Effector memory CD4-positive, alpha-beta T cell (primary cell): ENCODE measurements at regions not wholly inside any gene's neighbourhood (a gene's known extent, or its start where the extent isn't known, plus 50 kb on each side); places are given as distances from the start of the nearest gene placed in this dataset.
"Not testable (repeated sequence)": the region's sequence is repeated elsewhere in the genome, so short reads cannot be mapped to it uniquely, and the experiment has no call there.

Experiments used
- DNase-seq, 3 donors: peaks; one replicate each; pipeline ENCODE4 v3.0.0-alpha.2; 2020
- H3K27ac ChIP-seq: 2 replicates; pipeline ENCODE4 v1.7.0; 2013; ENCODE audit warnings: mild to moderate bottlenecking, low read length, moderate library complexity; ENCODE audit not compliant: insufficient read depth, poor library complexity, severe bottlenecking
- H3K27me3 ChIP-seq: replicated peaks from 2 replicates; pipeline ENCODE4 v1.7.0; 2013; ENCODE audit warnings: mild to moderate bottlenecking, low read length; ENCODE audit not compliant: insufficient read depth, control insufficient read depth, poor library complexity, severe bottlenecking
- H3K36me3 ChIP-seq: 2 replicates; pipeline ENCODE4 v1.7.0; 2013; ENCODE audit warnings: mild to moderate bottlenecking, low read length, moderate library complexity; ENCODE audit not compliant: control insufficient read depth, insufficient read depth
- H3K4me1 ChIP-seq: 2 replicates; pipeline ENCODE4 v1.7.0; 2013; ENCODE audit warnings: low read length, mild to moderate bottlenecking; ENCODE audit not compliant: control insufficient read depth, insufficient read depth, poor library complexity, severe bottlenecking
- H3K4me3 ChIP-seq: 2 replicates; pipeline ENCODE4 v1.7.0; 2013; ENCODE audit warnings: low read length, low read depth, mild to moderate bottlenecking; ENCODE audit not compliant: insufficient read depth, poor library complexity, severe bottlenecking
- H3K9me3 ChIP-seq: 2 replicates; pipeline ENCODE4 v1.7.0; 2013; ENCODE audit warnings: mild to moderate bottlenecking, low read length, moderate library complexity; ENCODE audit not compliant: control insufficient read depth

- H3K36me3 ChIP-seq = no peaks in the 10 kb centered on the region
- no peak overlapping the region for H3K27ac ChIP-seq
- no peaks in the 10 kb centered on the region for H3K4me1 ChIP-seq
- no peak for DNase-seq
- H3K4me3 ChIP-seq = no peak overlapping the region
- no peaks in the 10 kb centered on the region for H3K9me3 ChIP-seq
- H3K27me3 ChIP-seq = no peaks in the 10 kb centered on the region
Measured at GRCh38 chr5:37938076-37938852, 98.4 kb upstream of the GDNF start.

- no peaks in the 10 kb centered on the region for H3K27me3 ChIP-seq
- H3K4me3 ChIP-seq = no peak overlapping the region
- no peak for DNase-seq
- no peaks in the 10 kb centered on the region for H3K4me1 ChIP-seq
- H3K27ac ChIP-seq = no peak overlapping the region
- H3K36me3 ChIP-seq = no peaks in the 10 kb centered on the region
- H3K9me3 ChIP-seq = no peaks in the 10 kb centered on the region
Measured at GRCh38 chr5:37936091-37936490, 96.2 kb upstream of the GDNF start.

- H3K4me1 ChIP-seq = no peaks in the 10 kb centered on the region
- DNase-seq = no peak
- H3K4me3 ChIP-seq = no peak overlapping the region
- no peaks in the 10 kb centered on the region for H3K36me3 ChIP-seq
- no peaks in the 10 kb centered on the region for H3K27me3 ChIP-seq
- no peak overlapping the region for H3K27ac ChIP-seq
- no peaks in the 10 kb centered on the region for H3K9me3 ChIP-seq
Measured at GRCh38 chr5:37933576-37933975, 93.7 kb upstream of the GDNF start.

GRCh38 chr5:37932450-37932849 is 92.6 kb upstream of the GDNF start:
- no peak for DNase-seq
- Histone ChIP-seq H3K36me3 (no peaks in the 10 kb centered on the region), H3K4me1 (no peaks in the 10 kb centered on the region), H3K27ac (no peak overlapping the region), H3K27me3 (no peaks in the 10 kb centered on the region), H3K4me3 (no peak overlapping the region), H3K9me3 (no peaks in the 10 kb centered on the region)

GRCh38 chr5:37931541-37931940 is 91.7 kb upstream of the GDNF start:
- Histone ChIP-seq H3K27me3 (no peaks in the 10 kb centered on the region), H3K36me3 (no peaks in the 10 kb centered on the region), H3K4me1 (no peaks in the 10 kb centered on the region), H3K9me3 (no peaks in the 10 kb centered on the region), H3K4me3 (no peak overlapping the region), H3K27ac (no peak overlapping the region)
- no peak for DNase-seq

GRCh38 chr5:37930350-37930749 is 90.5 kb upstream of the GDNF start:
- Histone ChIP-seq H3K27ac (no peak overlapping the region), H3K9me3 (no peaks in the 10 kb centered on the region), H3K27me3 (no peaks in the 10 kb centered on the region), H3K36me3 (no peaks in the 10 kb centered on the region), H3K4me1 (no peaks in the 10 kb centered on the region), H3K4me3 (no peak overlapping the region)
- DNase-seq = no peak

GRCh38 chr5:37929791-37930190 is 90.0 kb upstream of the GDNF start:
- Histone ChIP-seq H3K36me3 (no peaks in the 10 kb centered on the region), H3K4me1 (no peaks in the 10 kb centered on the region), H3K9me3 (no peaks in the 10 kb centered on the region), H3K4me3 (no peak overlapping the region), H3K27ac (no peak overlapping the region), H3K27me3 (no peaks in the 10 kb centered on the region)
- no peak for DNase-seq

- not testable (repeated sequence) for H3K9me3 ChIP-seq, H3K27ac ChIP-seq, H3K27me3 ChIP-seq, H3K4me3 ChIP-seq, DNase-seq, H3K4me1 ChIP-seq, H3K36me3 ChIP-seq
Measured at GRCh38 chr5:37927753-37928152, 87.9 kb upstream of the GDNF start.

GRCh38 chr5:37926732-37927131 is 86.9 kb upstream of the GDNF start:
- no peak overlapping the region for H3K4me3 ChIP-seq
- H3K27ac ChIP-seq = no peak overlapping the region
- H3K36me3 ChIP-seq = no peaks in the 10 kb centered on the region
- DNase-seq = no peak
- H3K9me3 ChIP-seq = no peaks in the 10 kb centered on the region
- no peaks in the 10 kb centered on the region for H3K4me1 ChIP-seq
- no peaks in the 10 kb centered on the region for H3K27me3 ChIP-seq

GRCh38 chr5:37921452-37921851 is 81.6 kb upstream of the GDNF start:
- H3K4me3 ChIP-seq = no peak overlapping the region
- no peak overlapping the region for H3K27ac ChIP-seq
- H3K4me1 ChIP-seq = no peaks in the 10 kb centered on the region
- H3K27me3 ChIP-seq = no peaks in the 10 kb centered on the region
- H3K9me3 ChIP-seq = no peaks in the 10 kb centered on the region
- no peaks in the 10 kb centered on the region for H3K36me3 ChIP-seq
- DNase-seq = no peak
